ENCODE measurements at regions not wholly inside any gene's neighbourhood (a gene's known extent, or its start where the extent isn't known, plus 50 kb on each side); places are given as distances from the start of the nearest gene placed in this dataset.

DNA sequence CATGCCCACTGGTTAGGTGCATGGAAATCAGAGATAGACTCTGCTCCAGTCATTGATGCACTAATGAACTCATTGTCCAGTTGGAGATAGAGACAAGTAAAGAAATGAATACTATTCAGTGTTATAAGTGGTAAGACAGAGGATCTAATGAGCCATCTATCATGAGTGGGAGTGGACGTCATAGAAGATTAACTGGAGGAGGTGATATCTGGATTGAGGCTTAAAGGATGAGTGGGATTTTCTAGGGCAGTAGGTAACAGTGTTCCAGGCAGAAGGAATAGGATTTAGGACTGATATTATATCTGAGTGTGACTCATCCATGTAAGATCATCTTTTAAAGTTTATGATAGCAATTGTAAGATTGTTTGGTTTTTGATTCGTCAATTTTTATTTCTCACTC lies 152.2 kb upstream of the CSNK1A1L start:
- Histone ChIP-seq H3K36me3 (replicated peaks; ENCODE audit: control insufficient read depth, insufficient read depth, low read length) (no peaks in the 10 kb centered on the region), H3K27me3 (ENCODE audit: control insufficient read depth, insufficient read depth, low read length) (no peaks in the 10 kb centered on the region), H3K4me3 (ENCODE audit: insufficient read depth, low read depth, low read length) (no peak overlapping the region)
- DNase-seq, result no peak

DNA sequence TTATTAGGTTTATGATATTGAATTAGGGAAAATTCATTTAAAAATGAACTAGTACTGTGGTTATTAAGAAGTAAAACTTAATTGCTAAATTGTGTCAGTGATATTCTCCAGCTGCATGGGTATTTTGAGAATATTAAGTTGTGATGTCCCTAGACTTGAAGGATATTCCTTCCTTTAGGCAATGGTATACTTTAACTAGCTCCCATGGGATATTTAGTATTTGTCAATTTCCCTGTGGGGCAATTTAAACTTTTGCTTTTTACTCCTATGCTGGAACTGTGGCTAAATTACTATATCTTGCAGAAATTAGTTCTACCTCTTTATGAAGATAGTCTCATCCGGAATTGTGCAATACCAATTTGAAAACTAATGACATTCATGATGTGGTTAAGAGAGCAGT lies 151.6 kb upstream of the CSNK1A1L start:
- DNase-seq, result no peak
- H3K36me3 ChIP-seq (replicated peaks; ENCODE audit: control insufficient read depth, insufficient read depth, low read length), result no peaks in the 10 kb centered on the region
- H3K27me3 ChIP-seq (ENCODE audit: control insufficient read depth, insufficient read depth, low read length), result no peaks in the 10 kb centered on the region
- no peak overlapping the region for H3K4me3 ChIP-seq (ENCODE audit: insufficient read depth, low read depth, low read length)

DNA sequence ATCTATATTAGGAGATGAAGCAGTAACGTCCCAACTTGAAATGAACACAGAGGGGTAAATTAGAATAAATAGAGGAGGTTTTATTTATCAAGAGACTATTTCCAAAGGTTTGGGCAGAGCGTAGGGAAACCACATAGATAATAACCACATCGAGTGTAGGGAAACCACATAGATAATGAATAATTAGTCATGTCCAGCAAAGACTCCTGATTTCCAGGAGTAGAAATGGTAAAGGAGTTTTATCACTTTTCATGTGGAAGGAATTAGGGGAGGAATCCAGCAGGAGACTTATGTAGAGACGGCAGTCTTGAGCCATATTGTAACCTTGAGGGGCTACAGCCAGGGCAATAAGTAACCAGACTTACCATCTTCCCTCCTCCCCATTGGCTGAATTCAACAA lies 136.3 kb upstream of the CSNK1A1L start:
- Histone ChIP-seq H3K36me3 (replicated peaks; ENCODE audit: control insufficient read depth, insufficient read depth, low read length) (no peaks in the 10 kb centered on the region), H3K4me3 (ENCODE audit: insufficient read depth, low read depth, low read length) (no peak overlapping the region), H3K27me3 (ENCODE audit: control insufficient read depth, insufficient read depth, low read length) (no peaks in the 10 kb centered on the region)
- no peak for DNase-seq

DNA sequence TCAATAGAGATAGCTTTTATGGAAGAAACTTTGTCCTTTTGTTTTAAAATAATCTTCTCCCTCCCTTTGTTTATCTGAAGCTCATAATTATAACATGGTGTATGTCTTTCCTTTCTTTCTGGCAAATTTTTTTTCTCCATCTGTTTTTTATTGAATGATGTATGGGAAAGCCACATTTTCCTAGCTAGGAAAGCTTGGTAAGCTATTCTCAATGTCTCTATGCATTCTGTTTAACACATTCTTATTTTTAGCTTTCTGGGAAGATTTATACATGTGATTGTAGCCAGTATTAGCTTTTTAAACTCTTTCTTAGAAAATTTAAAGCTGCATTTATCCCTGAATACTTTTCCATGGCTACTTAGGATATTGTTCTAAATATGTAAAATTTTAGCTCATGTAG lies 124.9 kb upstream of the CSNK1A1L start:
- H3K36me3 ChIP-seq (replicated peaks; ENCODE audit: control insufficient read depth, insufficient read depth, low read length), result no peaks in the 10 kb centered on the region
- no peaks in the 10 kb centered on the region for H3K27me3 ChIP-seq (ENCODE audit: control insufficient read depth, insufficient read depth, low read length)
- no peak overlapping the region for H3K4me3 ChIP-seq (ENCODE audit: insufficient read depth, low read depth, low read length)
- no peak for DNase-seq

DNA sequence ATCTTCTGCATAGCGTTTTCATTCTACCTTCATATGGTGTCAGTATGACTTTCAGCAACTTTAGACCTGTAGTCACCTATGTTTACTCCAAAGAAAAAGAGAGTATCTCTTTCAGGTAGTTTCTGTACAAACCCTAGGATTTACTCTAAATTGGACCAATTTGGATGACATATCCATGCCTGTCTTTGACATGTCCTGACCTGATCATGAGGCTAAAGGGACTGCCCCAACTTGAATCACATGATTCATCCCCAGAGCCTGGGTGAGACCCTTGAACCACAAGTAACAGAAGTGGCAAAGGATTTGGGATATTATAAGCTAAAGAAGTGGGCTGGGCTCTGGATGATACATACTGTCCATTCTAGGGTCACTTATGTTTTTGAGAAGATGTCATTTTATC lies 124.5 kb upstream of the CSNK1A1L start:
- DNase-seq, result no peak
- no peaks in the 10 kb centered on the region for H3K36me3 ChIP-seq (replicated peaks; ENCODE audit: control insufficient read depth, insufficient read depth, low read length)
- no peak overlapping the region for H3K4me3 ChIP-seq (ENCODE audit: insufficient read depth, low read depth, low read length)
- H3K27me3 ChIP-seq (ENCODE audit: control insufficient read depth, insufficient read depth, low read length), result no peaks in the 10 kb centered on the region

DNA sequence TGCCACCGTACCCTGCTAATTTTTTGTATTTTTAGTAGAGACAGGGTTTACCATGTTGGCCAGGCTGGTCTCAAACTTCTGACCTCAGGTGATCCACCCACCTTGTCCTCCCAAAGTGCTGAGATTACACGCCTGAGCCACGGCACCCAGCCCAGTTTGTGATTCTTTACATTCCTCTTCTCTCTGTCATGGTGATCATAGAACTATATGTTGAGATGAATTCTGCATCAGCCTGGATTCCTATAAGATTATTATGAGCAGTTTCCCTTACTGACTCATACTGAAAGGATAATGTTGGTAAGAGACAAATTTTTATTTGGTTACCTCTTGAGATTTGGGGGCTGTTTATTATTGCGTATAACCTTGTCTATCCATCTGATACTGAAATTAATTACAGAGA lies 121.5 kb upstream of the CSNK1A1L start:
- no peak for DNase-seq
- H3K27me3 ChIP-seq (ENCODE audit: control insufficient read depth, insufficient read depth, low read length), result no peaks in the 10 kb centered on the region
- no peaks in the 10 kb centered on the region for H3K36me3 ChIP-seq (replicated peaks; ENCODE audit: control insufficient read depth, insufficient read depth, low read length)
- no peak overlapping the region for H3K4me3 ChIP-seq (ENCODE audit: insufficient read depth, low read depth, low read length)

DNA sequence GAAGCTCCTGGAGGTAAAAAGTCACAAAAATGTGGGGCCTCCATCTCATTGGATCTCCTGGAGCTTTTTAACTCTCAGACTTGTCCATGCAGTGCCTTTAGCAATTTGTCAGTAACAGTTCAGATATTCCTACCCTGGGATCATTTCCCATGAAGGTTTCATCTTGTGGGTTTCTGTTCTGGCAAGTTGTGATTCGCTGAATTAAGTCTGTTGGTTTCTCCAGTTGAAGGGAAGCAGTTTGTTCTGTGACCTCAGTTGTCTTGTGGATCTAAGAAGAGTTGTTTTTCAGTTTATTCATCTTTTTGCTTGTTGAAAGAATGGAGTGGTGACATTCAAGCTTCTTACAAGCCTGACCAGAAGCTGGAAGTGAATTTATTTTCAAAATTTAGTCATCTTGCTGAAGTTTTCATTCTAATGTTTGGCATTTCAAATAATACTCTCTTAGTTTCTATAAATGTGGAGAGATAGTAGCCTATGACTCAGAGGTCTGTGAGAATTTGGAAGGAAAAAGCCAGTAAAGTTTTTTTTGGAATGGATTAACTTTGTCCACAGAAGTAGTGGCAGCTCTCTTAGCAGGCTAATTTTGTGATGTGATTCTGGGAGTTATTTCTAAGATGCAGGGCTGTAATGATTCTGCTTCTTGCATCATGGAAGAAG lies 120.1 kb upstream of the CSNK1A1L start:
- no peaks in the 10 kb centered on the region for H3K27me3 ChIP-seq (ENCODE audit: control insufficient read depth, insufficient read depth, low read length)
- no peak for DNase-seq
- H3K36me3 ChIP-seq (replicated peaks; ENCODE audit: control insufficient read depth, insufficient read depth, low read length), result no peaks in the 10 kb centered on the region
- no peak overlapping the region for H3K4me3 ChIP-seq (ENCODE audit: insufficient read depth, low read depth, low read length)

DNA sequence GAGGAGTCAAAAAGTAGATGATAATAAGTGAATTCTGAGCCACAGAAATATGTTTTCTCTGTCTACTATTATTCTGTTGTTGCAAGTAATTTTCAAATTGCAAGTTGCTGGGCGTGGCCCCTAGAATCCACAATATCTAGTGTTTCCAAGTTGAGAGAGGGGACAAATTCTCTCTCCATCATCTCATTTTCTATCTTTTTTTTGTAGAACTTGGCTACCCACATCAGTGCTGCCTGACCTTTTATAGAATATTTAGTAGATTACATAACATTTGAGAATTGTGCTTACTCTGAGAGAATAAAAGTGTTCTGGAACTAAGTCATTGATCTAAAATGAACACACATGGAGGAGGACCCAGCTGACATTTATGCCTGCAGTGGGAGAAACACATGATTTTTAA lies 110.9 kb upstream of the CSNK1A1L start:
- no peak for DNase-seq
- H3K27me3 ChIP-seq (ENCODE audit: control insufficient read depth, insufficient read depth, low read length), result no peaks in the 10 kb centered on the region
- no peaks in the 10 kb centered on the region for H3K36me3 ChIP-seq (replicated peaks; ENCODE audit: control insufficient read depth, insufficient read depth, low read length)
- no peak overlapping the region for H3K4me3 ChIP-seq (ENCODE audit: insufficient read depth, low read depth, low read length)

DNA sequence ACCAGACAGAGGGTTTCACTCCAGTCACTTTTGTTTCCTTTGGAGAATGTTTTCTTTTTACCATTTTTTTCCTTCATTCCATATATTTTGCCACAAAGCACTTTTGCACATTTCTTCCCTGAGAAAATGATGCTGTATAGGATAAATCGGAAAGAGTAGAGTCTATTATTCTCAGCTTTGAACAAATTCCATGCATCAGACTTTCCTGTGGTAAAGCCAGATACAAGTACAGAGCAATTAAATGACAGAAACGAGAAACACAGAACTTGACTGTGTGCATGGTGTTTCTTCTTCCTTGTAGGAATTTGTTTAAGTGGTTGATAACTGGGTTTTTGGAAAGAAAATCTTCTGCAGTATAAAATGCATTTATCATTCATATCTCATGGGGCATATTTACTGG lies 107.4 kb upstream of the CSNK1A1L start:
- no peaks in the 10 kb centered on the region for H3K27me3 ChIP-seq (ENCODE audit: control insufficient read depth, insufficient read depth, low read length)
- H3K36me3 ChIP-seq (replicated peaks; ENCODE audit: control insufficient read depth, insufficient read depth, low read length), result no peaks in the 10 kb centered on the region
- DNase-seq, result no peak
- H3K4me3 ChIP-seq (ENCODE audit: insufficient read depth, low read depth, low read length), result no peak overlapping the region

DNA sequence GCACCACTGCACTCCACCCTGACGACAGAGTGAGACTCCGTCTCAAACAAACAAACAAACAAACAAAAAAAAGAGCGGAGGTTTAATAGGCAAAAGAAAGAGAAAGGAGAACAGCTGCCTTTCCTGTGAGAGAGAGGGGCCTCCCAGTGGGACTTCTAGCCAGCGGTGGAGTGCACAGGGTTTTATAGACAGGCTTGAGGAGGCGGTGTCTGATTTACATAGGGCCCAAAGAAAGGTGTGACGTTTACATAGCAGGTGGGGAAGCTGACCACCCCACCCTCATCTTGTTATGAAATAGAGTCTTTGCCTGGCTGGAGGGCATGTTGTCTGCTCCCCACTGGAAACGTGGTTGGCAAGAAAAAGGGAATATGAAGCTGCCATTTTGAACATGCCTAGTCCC lies 106.0 kb upstream of the CSNK1A1L start:
- no peak overlapping the region for H3K4me3 ChIP-seq (ENCODE audit: insufficient read depth, low read depth, low read length)
- H3K36me3 ChIP-seq (replicated peaks; ENCODE audit: control insufficient read depth, insufficient read depth, low read length), result no peaks in the 10 kb centered on the region
- no peaks in the 10 kb centered on the region for H3K27me3 ChIP-seq (ENCODE audit: control insufficient read depth, insufficient read depth, low read length)
- no peak for DNase-seq

DNA sequence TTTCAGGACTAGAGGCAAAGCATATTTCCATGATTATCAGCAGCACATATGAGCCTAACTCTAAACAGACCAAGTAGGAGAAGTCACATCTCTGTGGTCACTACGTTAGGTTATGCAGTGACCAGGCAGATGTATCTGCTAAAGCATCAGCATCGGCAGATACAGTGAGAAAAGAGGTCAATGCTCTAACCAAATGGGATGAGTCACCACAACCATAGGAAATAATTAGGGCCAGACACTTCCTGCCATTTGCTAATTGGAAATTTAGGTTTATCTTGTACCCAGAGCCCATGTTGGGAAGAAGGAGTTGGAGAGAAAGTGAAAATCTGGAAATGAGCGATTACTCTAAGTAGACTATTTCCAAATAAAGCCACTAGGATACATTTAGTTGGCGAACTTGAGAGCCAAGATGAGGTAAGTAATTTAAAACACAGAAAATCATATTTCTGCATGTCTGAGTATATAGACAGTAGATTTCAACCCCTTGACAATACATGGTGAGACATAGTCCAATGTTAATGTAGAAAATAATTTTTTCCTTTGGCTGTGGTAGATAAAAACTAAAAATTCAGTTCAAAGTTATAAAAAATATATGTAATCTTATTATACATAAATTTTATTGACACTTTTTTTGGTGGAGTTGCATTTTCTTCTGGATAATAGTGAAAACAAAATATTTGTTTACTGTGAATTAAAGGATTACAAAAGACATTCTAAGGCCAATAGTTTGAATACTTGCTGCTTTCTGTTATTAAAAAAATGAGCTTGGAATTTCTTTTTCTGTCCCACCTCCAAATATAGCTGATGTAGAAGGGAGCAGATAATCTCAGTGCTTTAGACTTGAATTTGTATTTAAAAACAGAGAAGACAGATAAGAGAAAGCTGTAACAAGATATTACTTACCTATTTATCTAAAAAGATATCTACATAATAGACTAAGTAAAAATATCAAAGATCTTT lies 104.4 kb upstream of the CSNK1A1L start:
- DNase-seq, result no peak
- Histone ChIP-seq H3K4me3 (ENCODE audit: insufficient read depth, low read depth, low read length) (no peak overlapping the region), H3K27me3 (ENCODE audit: control insufficient read depth, insufficient read depth, low read length) (no peaks in the 10 kb centered on the region), H3K36me3 (replicated peaks; ENCODE audit: control insufficient read depth, insufficient read depth, low read length) (no peaks in the 10 kb centered on the region)

DNA sequence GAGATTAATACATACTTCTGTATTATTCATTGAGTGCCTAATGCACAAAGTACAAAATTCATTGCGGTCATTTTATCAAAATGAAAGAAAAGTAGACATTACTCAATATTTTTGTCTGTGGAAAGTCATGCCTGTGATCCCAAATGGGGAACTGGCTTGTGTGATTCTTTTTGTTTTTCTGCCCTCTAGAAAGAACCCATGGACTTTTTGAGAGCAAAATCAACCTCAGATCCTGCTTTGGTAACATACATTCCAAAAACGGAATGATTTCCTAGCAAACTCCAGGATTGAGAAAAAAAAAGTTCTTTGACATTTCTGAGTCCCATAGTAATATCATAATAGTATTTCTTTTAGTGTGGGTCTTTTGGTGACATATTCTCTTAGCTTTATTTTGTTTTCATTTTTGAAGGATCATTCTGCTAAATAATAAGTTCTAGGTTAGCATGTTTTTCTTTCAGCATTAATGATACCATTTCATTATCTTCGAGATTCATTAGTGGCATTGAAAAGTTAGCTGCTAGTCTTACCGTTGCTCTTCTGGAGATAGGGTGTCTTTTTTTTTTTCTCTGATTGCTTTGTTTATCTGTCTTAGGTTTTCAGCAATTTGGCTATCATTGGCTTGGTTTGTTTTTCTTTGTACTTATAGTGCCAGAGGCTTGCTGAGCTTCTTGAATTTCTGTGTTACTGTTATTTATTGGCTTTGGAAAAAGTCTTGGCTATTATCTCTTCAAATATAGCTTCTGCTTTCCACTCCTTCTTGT lies 102.4 kb upstream of the CSNK1A1L start:
- H3K27me3 ChIP-seq (ENCODE audit: control insufficient read depth, insufficient read depth, low read length), result no peaks in the 10 kb centered on the region
- H3K36me3 ChIP-seq (replicated peaks; ENCODE audit: control insufficient read depth, insufficient read depth, low read length), result no peaks in the 10 kb centered on the region
- no peak for DNase-seq
- no peak overlapping the region for H3K4me3 ChIP-seq (ENCODE audit: insufficient read depth, low read depth, low read length)

DNA sequence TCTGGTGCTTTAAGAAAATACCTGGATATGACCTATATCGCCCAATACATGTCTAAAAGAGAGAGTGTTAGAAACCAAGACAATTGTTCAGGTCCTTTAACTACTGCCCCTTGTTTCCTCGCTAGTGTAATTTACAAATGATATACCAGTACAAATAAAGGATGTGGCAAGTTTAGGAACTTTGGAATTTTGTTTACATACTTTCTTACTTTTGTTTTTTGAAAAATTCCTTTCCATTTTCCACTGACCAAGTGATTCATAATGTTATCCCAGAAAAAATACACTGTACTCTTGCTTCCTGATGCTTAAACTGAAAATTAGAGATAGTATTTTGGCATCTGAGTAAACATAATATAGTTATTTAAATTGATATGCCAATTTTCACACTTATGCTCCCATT lies 96.8 kb upstream of the CSNK1A1L start:
- Histone ChIP-seq H3K36me3 (replicated peaks; ENCODE audit: control insufficient read depth, insufficient read depth, low read length) (no peaks in the 10 kb centered on the region), H3K4me3 (ENCODE audit: insufficient read depth, low read depth, low read length) (no peak overlapping the region), H3K27me3 (ENCODE audit: control insufficient read depth, insufficient read depth, low read length) (no peaks in the 10 kb centered on the region)
- no peak for DNase-seq

DNA sequence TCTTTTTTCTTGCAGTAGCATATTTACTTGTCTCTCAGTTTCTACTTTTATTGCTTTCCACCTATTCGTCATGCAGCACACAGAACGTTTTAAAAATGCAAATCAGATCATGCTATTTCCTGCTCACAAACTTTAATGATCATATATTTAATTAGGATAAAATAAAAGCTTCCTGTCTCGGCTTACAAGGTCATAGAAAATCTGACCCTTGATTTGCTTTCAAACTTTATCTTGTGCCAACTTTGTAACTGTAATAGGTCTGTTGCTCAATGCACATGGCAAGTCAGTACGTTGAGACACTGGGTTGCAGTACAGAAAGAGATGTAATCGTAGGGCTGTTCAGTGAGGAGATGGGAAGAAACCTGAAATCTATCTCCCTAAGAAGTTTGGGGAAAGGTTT lies 95.6 kb upstream of the CSNK1A1L start:
- Histone ChIP-seq H3K27me3 (ENCODE audit: control insufficient read depth, insufficient read depth, low read length) (no peaks in the 10 kb centered on the region), H3K4me3 (ENCODE audit: insufficient read depth, low read depth, low read length) (no peak overlapping the region), H3K36me3 (replicated peaks; ENCODE audit: control insufficient read depth, insufficient read depth, low read length) (no peaks in the 10 kb centered on the region)
- no peak for DNase-seq

DNA sequence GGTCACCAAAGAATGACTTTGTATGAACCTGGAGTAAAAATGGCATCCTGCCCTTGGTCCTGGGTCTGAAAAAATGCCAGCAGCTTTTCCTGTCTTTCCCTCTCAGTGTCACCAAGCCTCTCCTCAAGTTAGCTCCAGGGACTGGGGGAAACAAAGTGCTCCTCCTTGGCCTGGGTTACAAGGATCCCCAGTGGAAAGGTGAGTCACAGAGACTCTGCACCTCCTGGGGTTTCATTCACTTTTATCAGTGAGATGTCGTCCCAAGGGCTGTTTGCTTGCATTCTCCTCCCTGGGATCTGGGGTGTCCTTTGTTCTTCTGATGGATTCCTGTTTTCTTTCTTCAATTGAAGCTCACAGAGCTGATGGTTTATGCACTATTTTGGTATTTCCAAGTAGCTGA lies 93.2 kb upstream of the CSNK1A1L start:
- H3K4me3 ChIP-seq (ENCODE audit: insufficient read depth, low read depth, low read length), result no peak overlapping the region
- DNase-seq, result peak; percentile 21
- H3K36me3 ChIP-seq (replicated peaks; ENCODE audit: control insufficient read depth, insufficient read depth, low read length), result no peaks in the 10 kb centered on the region
- H3K27me3 ChIP-seq (ENCODE audit: control insufficient read depth, insufficient read depth, low read length), result no peaks in the 10 kb centered on the region
